Breast epithelium (tissue), 3 donors: ENCODE measurements at regions not wholly inside any gene's neighbourhood (a gene's known extent, or its start where the extent isn't known, plus 50 kb on each side); places are given as distances from the start of the nearest gene placed in this dataset.

Experiments used
- POLR2A ChIP-seq: fragments of 450-650 bp; IDR thresholded peaks from one replicate; pipeline ENCODE4 v1.6.1; 2016; ENCODE audit warnings: antibody characterized with exemption, mild to moderate bottlenecking, moderate library complexity
- POLR2AphosphoS5 ChIP-seq, 3 donors: sonication (generic); formaldehyde crosslinking; IDR thresholded peaks; one replicate each; pipeline ENCODE4 v1.6.1; 2017; ENCODE audit warnings: antibody characterized with exemption in 3 of 3

- peak in 1 of 3 donors; percentile 29 for TF ChIP-seq POLR2AphosphoS5 (IDR thresholded peaks at IDR 0.05)
- TF ChIP-seq POLR2A = no peak
Measured at GRCh38 chr2:64854773-64855237, 134.4 kb upstream of the SLC1A4 start.
